Neuron (in vitro differentiated cells): ENCODE measurements at regions not wholly inside any gene's neighbourhood (a gene's known extent, or its start where the extent isn't known, plus 50 kb on each side); places are given as distances from the start of the nearest gene placed in this dataset.
"Not testable (repeated sequence)": the region's sequence is repeated elsewhere in the genome, so short reads cannot be mapped to it uniquely, and the experiment has no call there.

Experiments used
- H2AFZ ChIP-seq: one replicate; pipeline ENCODE4 v1.6.1; 2013; ENCODE audit warnings: low read depth, mild to moderate bottlenecking, inconsistent platforms, low read length, moderate library complexity
- H3K27me3 ChIP-seq: one replicate; pipeline ENCODE4 v1.6.1; 2013; ENCODE audit warnings: low read length; ENCODE audit not compliant: insufficient read depth
- H3K36me3 ChIP-seq: one replicate; pipeline ENCODE4 v1.6.1; 2013; ENCODE audit warnings: low read length; ENCODE audit not compliant: insufficient read depth
- H3K4me1 ChIP-seq: one replicate; pipeline ENCODE4 v1.6.1; 2013; ENCODE audit warnings: low read length; ENCODE audit not compliant: insufficient read depth
- H3K4me3 ChIP-seq: 2 replicates; pipeline ENCODE4 v1.5.1; 2013; ENCODE audit warnings: mild to moderate bottlenecking, low read length, moderate library complexity
- H3K9me3 ChIP-seq: one replicate; pipeline ENCODE4 v1.6.1; 2013; ENCODE audit warnings: low read length

GRCh38 chrX:98939456-98939855 is 1470.6 kb downstream of the PCDH19 start:
- no peaks in the 10 kb centered on the region for H3K9me3 ChIP-seq
- no peaks in the 10 kb centered on the region for H3K4me1 ChIP-seq
- no peak overlapping the region for H3K4me3 ChIP-seq
- H3K27me3 ChIP-seq, result peaks cover 2% of the 10 kb centered on the region
- H3K36me3 ChIP-seq, result no peaks in the 10 kb centered on the region
- no peak overlapping the region for H2AFZ ChIP-seq

GRCh38 chrX:98931216-98931615 is 1478.9 kb downstream of the PCDH19 start:
- no peaks in the 10 kb centered on the region for H3K36me3 ChIP-seq
- no peaks in the 10 kb centered on the region for H3K4me1 ChIP-seq

GRCh38 chrX:98924511-98924910 is 1485.6 kb downstream of the PCDH19 start:
- no peaks in the 10 kb centered on the region for H3K4me1 ChIP-seq
- H3K9me3 ChIP-seq, result no peaks in the 10 kb centered on the region
- H2AFZ ChIP-seq, result no peak overlapping the region
- H3K4me3 ChIP-seq, result no peak overlapping the region
- H3K36me3 ChIP-seq, result no peaks in the 10 kb centered on the region
- H3K27me3 ChIP-seq, result no peaks in the 10 kb centered on the region

More at GRCh38 chrX:98931216-98931615, 1478.9 kb downstream of the PCDH19 start:
- Histone ChIP-seq H3K4me3 (no peak overlapping the region), H3K27me3 (no peaks in the 10 kb centered on the region), H2AFZ (no peak overlapping the region), H3K9me3 (no peaks in the 10 kb centered on the region)

- no peak overlapping the region for H2AFZ ChIP-seq
- no peaks in the 10 kb centered on the region for H3K27me3 ChIP-seq
Measured at GRCh38 chrX:98897191-98897590, 1512.9 kb downstream of the PCDH19 start.

GRCh38 chrX:98850639-98851038 is 1559.4 kb downstream of the PCDH19 start:
- H3K9me3 ChIP-seq, H3K4me1 ChIP-seq, H2AFZ ChIP-seq, H3K27me3 ChIP-seq, H3K36me3 ChIP-seq, H3K4me3 ChIP-seq: not testable (repeated sequence)

More at GRCh38 chrX:98897191-98897590, 1512.9 kb downstream of the PCDH19 start:
- Histone ChIP-seq H3K4me3 (no peak overlapping the region), H3K4me1 (no peaks in the 10 kb centered on the region), H3K9me3 (no peaks in the 10 kb centered on the region), H3K36me3 (no peaks in the 10 kb centered on the region)
